HFF-Myc (cell line): ENCODE measurements at regions not wholly inside any gene's neighbourhood (a gene's known extent, or its start where the extent isn't known, plus 50 kb on each side); places are given as distances from the start of the nearest gene placed in this dataset.
A peak's percentile ranks its signal among the peaks of the same experiment; 100 is the strongest.

Source experiments
- DNase-seq: peaks from one replicate; pipeline ENCODE4 v3.0.0-alpha.2; 2011; ENCODE audit warnings: low read depth; ENCODE audit errors: extremely low read depth
- H3K4me3 ChIP-seq: replicated peaks from 2 replicates; pipeline ENCODE4 v1.5.1; 2011; ENCODE audit warnings: low read depth, mild to moderate bottlenecking, control low read depth, low read length
- CTCF ChIP-seq: IDR thresholded peaks from 2 replicates; pipeline ENCODE4 v1.5.1; 2012; ENCODE audit warnings: mild to moderate bottlenecking, low read depth, low read length, control low read depth; ENCODE audit errors: missing control alignments

DNA sequence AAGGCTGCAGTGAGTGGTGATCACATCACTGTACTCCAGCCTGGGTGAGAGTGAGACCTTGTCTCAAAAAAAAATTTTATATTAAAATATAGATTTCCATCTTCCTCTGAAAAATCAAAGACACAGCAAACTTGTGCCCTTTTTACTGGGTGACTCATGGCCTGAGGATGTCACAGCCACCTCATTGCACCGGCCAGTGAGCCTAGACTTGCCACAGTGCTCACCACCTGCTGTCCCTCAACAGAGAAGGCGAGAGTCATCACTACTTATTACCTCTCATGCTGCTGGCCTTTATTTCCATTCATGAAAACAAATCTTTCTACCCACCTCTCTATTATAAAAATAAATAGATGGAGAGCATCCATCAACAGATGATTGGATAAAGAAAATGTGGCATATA, 295.8 kb downstream of the PREX1 start:
- no peak overlapping the region for H3K4me3 ChIP-seq
- DNase-seq = no peak
- TF ChIP-seq CTCF = no peak

DNA sequence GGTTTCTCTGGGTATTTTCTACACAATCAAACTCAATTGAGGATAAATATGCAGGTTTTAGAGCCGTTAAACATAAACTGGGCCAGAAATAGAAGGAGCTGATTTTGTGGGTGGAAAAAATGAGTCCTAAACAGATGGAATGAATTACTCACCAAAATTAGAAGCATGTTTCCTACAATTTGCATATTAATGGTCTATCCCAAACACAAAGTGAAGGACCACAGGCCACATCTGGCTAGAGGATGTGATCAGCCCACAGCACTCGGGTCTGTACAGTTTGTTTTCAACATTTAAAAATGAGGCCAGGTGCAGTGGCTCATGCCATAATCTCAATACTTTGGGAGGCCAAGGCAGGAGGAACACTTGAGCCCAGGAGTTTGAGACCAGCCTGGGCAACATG, 296.3 kb downstream of the PREX1 start:
- DNase-seq = peak; percentile 46
- no peak for TF ChIP-seq CTCF
- H3K4me3 ChIP-seq = no peak overlapping the region

GRCh38 chr20:48530957-48531356, 296.8 kb downstream of the PREX1 start:
- TF ChIP-seq CTCF = no peak
- no peak overlapping the region for H3K4me3 ChIP-seq
- no peak for DNase-seq

- TF ChIP-seq CTCF = no peak
- no peak overlapping the region for H3K4me3 ChIP-seq
- DNase-seq = no peak
These were observed 299.5 kb downstream of the PREX1 start for GRCh38 chr20:48528346-48528745.

DNA sequence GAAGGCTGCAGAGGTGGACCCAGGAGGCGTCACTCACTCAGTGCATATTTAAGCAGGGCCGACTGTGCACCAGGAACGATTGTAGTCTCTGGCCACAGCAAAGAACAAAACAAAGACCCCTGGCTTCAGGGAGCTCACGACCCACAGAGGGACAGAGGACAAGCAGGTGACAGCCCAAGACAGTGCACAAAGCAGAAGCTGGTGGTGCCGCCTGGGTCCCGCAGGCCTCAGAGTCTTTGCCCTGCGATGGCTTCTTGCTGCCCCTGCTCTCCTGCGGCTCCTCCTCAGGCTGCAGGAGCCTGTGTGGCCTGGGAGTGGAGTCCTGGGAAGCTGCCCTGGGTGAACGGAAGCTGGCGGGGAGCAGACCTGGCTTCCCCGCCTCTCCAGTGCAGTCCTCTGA, 300.0 kb downstream of the PREX1 start:
- H3K4me3 ChIP-seq = no peak overlapping the region
- TF ChIP-seq CTCF = no peak
- no peak for DNase-seq

GRCh38 chr20:48526936-48527335, 300.9 kb downstream of the PREX1 start:
- no peak overlapping the region for H3K4me3 ChIP-seq
- DNase-seq = no peak
- TF ChIP-seq CTCF = no peak

- no peak overlapping the region for H3K4me3 ChIP-seq
- no peak for DNase-seq
- no peak for TF ChIP-seq CTCF
These were observed 302.4 kb downstream of the PREX1 start for GRCh38 chr20:48525400-48525799.
